ENCODE measurements at regions not wholly inside any gene's neighbourhood (a gene's known extent, or its start where the extent isn't known, plus 50 kb on each side); places are given as distances from the start of the nearest gene placed in this dataset.

- ChIA-PET POLR2A (ENCODE audit: unreplicated experiment) (no interaction called here), CTCF (no interaction called here)
- Histone ChIP-seq H3K79me2 (ENCODE audit: low read depth) (no peaks in the 10 kb centered on the region), H3K9me3 (ENCODE audit: insufficient read depth, low read depth) (no peaks in the 10 kb centered on the region), H3F3A (ENCODE audit: insufficient read depth, low read depth) (no peaks in the 10 kb centered on the region), H3K27me3 (ENCODE audit: insufficient read depth, low read depth) (peaks cover 16% of the 10 kb centered on the region), H3K27ac (no peak overlapping the region), H3K4me2 (no peak overlapping the region), H3K36me3 (ENCODE audit: low read depth) (no peaks in the 10 kb centered on the region), H2AFZ (no peak overlapping the region), H4K20me1 (ENCODE audit: insufficient read depth) (no peaks in the 10 kb centered on the region), H3K4me3 (no peak overlapping the region), H3K4me1 (replicated peaks; ENCODE audit: insufficient read depth) (no peaks in the 10 kb centered on the region), H3K9me2 (ENCODE audit: insufficient read depth) (no peaks in the 10 kb centered on the region)
- TF ChIP-seq, protein P1, sequence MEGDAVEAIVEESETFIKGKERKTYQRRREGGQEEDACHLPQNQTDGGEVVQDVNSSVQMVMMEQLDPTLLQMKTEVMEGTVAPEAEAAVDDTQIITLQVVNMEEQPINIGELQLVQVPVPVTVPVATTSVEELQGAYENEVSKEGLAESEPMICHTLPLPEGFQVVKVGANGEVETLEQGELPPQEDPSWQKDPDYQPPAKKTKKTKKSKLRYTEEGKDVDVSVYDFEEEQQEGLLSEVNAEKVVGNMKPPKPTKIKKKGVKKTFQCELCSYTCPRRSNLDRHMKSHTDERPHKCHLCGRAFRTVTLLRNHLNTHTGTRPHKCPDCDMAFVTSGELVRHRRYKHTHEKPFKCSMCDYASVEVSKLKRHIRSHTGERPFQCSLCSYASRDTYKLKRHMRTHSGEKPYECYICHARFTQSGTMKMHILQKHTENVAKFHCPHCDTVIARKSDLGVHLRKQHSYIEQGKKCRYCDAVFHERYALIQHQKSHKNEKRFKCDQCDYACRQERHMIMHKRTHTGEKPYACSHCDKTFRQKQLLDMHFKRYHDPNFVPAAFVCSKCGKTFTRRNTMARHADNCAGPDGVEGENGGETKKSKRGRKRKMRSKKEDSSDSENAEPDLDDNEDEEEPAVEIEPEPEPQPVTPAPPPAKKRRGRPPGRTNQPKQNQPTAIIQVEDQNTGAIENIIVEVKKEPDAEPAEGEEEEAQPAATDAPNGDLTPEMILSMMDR (conservative IDR thresholded peaks at IDR 0.05) = no peak
- TF ChIP-seq EZH2 (IDR thresholded peaks at IDR 0.05; ENCODE audit: low read depth) = no peak
- DNase-seq = no peak
- intact Hi-C loops (cut with micrococcal nuclease; ENCODE audit: unreplicated experiment) = no loop called here
- no TSS peak for BruUV-seq (replicated peaks)
Observed at GRCh38 chr4:17013382-17014006, 115.0 kb upstream of the LDB2 start.

- H3F3A ChIP-seq (ENCODE audit: insufficient read depth, low read depth) = no peaks in the 10 kb centered on the region
- no peaks in the 10 kb centered on the region for H3K36me3 ChIP-seq (ENCODE audit: low read depth)
- H4K20me1 ChIP-seq (ENCODE audit: insufficient read depth) = no peaks in the 10 kb centered on the region
- no peak for DNase-seq
- H3K4me3 ChIP-seq = no peak overlapping the region
- intact Hi-C loops (cut with micrococcal nuclease; ENCODE audit: unreplicated experiment) = no loop called here
- CTCF ChIA-PET = no interaction called here
- TF ChIP-seq EZH2 (IDR thresholded peaks at IDR 0.05; ENCODE audit: low read depth) = no peak
- TF ChIP-seq, protein P1 (conservative IDR thresholded peaks at IDR 0.05) = no peak
- H2AFZ ChIP-seq = no peak overlapping the region
- no peaks in the 10 kb centered on the region for H3K9me3 ChIP-seq (ENCODE audit: insufficient read depth, low read depth)
- H3K4me1 ChIP-seq (replicated peaks; ENCODE audit: insufficient read depth) = no peaks in the 10 kb centered on the region
- BruUV-seq (replicated peaks) = no TSS peak
- POLR2A ChIA-PET (ENCODE audit: unreplicated experiment) = no interaction called here
- no peaks in the 10 kb centered on the region for H3K79me2 ChIP-seq (ENCODE audit: low read depth)
- H3K27ac ChIP-seq = no peak overlapping the region
- H3K27me3 ChIP-seq (ENCODE audit: insufficient read depth, low read depth) = peaks cover 16% of the 10 kb centered on the region
- H3K9me2 ChIP-seq (ENCODE audit: insufficient read depth) = no peaks in the 10 kb centered on the region
- no peak overlapping the region for H3K4me2 ChIP-seq
Observed at GRCh38 chr4:17012451-17012850, 114.0 kb upstream of the LDB2 start.

DNA sequence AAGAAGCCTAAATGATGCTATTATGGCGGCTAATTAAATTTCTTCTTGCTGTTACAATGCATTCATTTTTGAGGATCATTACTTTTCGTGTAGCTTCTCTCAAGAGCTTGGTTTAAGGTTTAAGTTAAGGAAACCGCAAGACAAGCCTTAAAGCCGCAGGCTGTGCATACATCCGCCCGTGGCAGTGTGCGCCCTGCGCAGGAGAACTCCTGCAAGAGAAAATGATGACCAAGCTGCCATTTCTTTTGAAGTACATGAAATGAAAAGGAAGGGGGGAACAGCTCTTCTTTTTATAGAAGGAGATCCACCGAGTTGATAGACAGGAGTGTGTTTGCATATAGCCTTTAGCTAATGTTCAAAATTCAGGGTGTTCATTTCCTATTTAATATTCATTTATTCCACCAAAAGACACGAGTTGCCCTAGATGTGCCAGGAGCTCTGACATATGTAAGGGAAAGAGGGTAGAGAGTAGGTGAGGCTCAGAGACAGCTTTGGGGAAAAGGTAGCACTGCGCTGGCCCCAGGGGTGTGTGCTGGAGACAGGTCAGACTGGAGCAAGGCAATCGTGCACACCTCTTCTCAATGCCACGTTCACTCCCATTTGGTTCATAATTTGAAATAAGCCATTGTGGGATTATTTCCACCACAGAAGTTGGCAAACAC lies 112.1 kb upstream of the LDB2 start:
- H3K27me3 ChIP-seq (ENCODE audit: insufficient read depth, low read depth) = peaks cover 16% of the 10 kb centered on the region
- H3K4me3 ChIP-seq = no peak overlapping the region
- H3K9me2 ChIP-seq (ENCODE audit: insufficient read depth) = no peaks in the 10 kb centered on the region
- no TSS peak for BruUV-seq (replicated peaks)
- no peaks in the 10 kb centered on the region for H3K79me2 ChIP-seq (ENCODE audit: low read depth)
- H3K27ac ChIP-seq = no peak overlapping the region
- no peaks in the 10 kb centered on the region for H3K9me3 ChIP-seq (ENCODE audit: insufficient read depth, low read depth)
- TF ChIP-seq EZH2 (IDR thresholded peaks at IDR 0.05; ENCODE audit: low read depth) = no peak
- TF ChIP-seq, protein P1 (conservative IDR thresholded peaks at IDR 0.05) = no peak
- intact Hi-C loops (cut with micrococcal nuclease; ENCODE audit: unreplicated experiment) = no loop called here
- H3F3A ChIP-seq (ENCODE audit: insufficient read depth, low read depth) = no peaks in the 10 kb centered on the region
- no peak for DNase-seq
- no peaks in the 10 kb centered on the region for H3K36me3 ChIP-seq (ENCODE audit: low read depth)
- POLR2A ChIA-PET (ENCODE audit: unreplicated experiment) = no interaction called here
- H4K20me1 ChIP-seq (ENCODE audit: insufficient read depth) = no peaks in the 10 kb centered on the region
- H3K4me1 ChIP-seq (replicated peaks; ENCODE audit: insufficient read depth) = no peaks in the 10 kb centered on the region
- H3K4me2 ChIP-seq = no peak overlapping the region
- no peak overlapping the region for H2AFZ ChIP-seq
- CTCF ChIA-PET = no interaction called here
